ENCODE measurements at regions not wholly inside any gene's neighbourhood (a gene's known extent, or its start where the extent isn't known, plus 50 kb on each side); places are given as distances from the start of the nearest gene placed in this dataset.

GRCh38 chr11:81224396-81224795 is 1509.3 kb downstream of the FAM181B start:
- TF ChIP-seq CTCF (IDR thresholded peaks at IDR 0.05): no peak
- no peak for TF ChIP-seq ZFX (IDR thresholded peaks at IDR 0.05; ENCODE audit: borderline replicate concordance)
